HepG2 (cell line): ENCODE measurements at regions not wholly inside any gene's neighbourhood (a gene's known extent, or its start where the extent isn't known, plus 50 kb on each side); places are given as distances from the start of the nearest gene placed in this dataset.

Experiments used
- ATAC-seq: fragments of 200-7000 bp; cut with Tn5 transposase; 3 replicates; pipeline ENCODE4 v1.9.1; 2020; ENCODE audit warnings: mild to moderate bottlenecking, moderate library complexity
- BruUV-seq: library from RNA; stranded (reverse); fragments of 400-500 nt; replicated peaks from 2 replicates; lab custom pipeline; 2021; lab: Mats Ljungman, UMichigan
- CTCF ChIA-PET: fragments of 300-600 bp; formaldehyde crosslinking; extraction: SDS; loops from one replicate; lab custom pipeline; 2021; ENCODE audit warnings: low total read pairs, inconsistent platforms, low intra/inter-chr PET ratio; lab: Yijun Ruan, JAX
- POLR2A ChIA-PET: fragments of 350-600 bp; sonication (Branson Sonifier 250); formaldehyde crosslinking; loops from one replicate; lab custom pipeline; 2020; ENCODE audit warnings: antibody characterized with exemption, inconsistent platforms; lab: Yijun Ruan, JAX
- DNase-seq: peaks from one replicate; pipeline ENCODE4 v3.0.0-alpha.2; 2015; ENCODE audit warnings: low spot score
- FAIRE-seq: peaks from 3 replicates; lab custom pipeline; 2011; peaks lifted over from hg19 to GRCh38; lab: Jason Lieb, UNC
- H2AFZ ChIP-seq: one replicate; pipeline ENCODE4 v1.6.1; 2011; ENCODE audit warnings: low read length, inconsistent platforms
- H3K27ac ChIP-seq: fragments of 300-600 bp; 3 replicates; pipeline ENCODE4 v1.8.0; 2011; ENCODE audit warnings: mixed run types, mild to moderate bottlenecking, mixed read lengths, low read length, inconsistent platforms; ENCODE audit not compliant: insufficient read depth; ENCODE audit errors: extremely low read length
- H3K27me3 ChIP-seq, 2 experiments: fragments of 200-600 bp in 1 of 2; 2 replicates in 1 of 2; 3 replicates in 1 of 2; pipeline versions ENCODE4 v1.6.0 to v1.8.0; 2011; ENCODE audit warnings: low read length in 2 of 2, mild to moderate bottlenecking in 2 of 2, moderate library complexity in 2 of 2, inconsistent platforms in 1 of 2; ENCODE audit not compliant: insufficient read depth in 2 of 2, control insufficient read depth in 1 of 2
- H3K36me3 ChIP-seq, 2 experiments: fragments of 200-600 bp in 1 of 2; replicated peaks in 1 of 2; 2 replicates in 1 of 2; 3 replicates in 1 of 2; pipeline versions ENCODE4 v1.5.1 to v1.8.0; 2011; ENCODE audit warnings: low read length in 2 of 2, inconsistent platforms in 1 of 2; ENCODE audit not compliant: insufficient read depth in 2 of 2, control insufficient read depth in 1 of 2
- H3K4me1 ChIP-seq: 2 replicates; pipeline ENCODE4 v1.5.1; 2012; ENCODE audit warnings: low read length, inconsistent platforms; ENCODE audit not compliant: insufficient read depth
- H3K4me2 ChIP-seq: 2 replicates; pipeline ENCODE4 v1.6.0; 2011; ENCODE audit warnings: low read depth, low read length, inconsistent platforms
- H3K4me3 ChIP-seq, 3 experiments: fragments of 200-600 bp in 1 of 3; sonication (generic), shearing (Covaris generic) in 1 of 3; replicated peaks in 1 of 3; 2 replicates each; pipeline ENCODE4 v1.5.1; 2011 to 2016; ENCODE audit warnings: low read length in 3 of 3, inconsistent platforms in 2 of 3, low read depth in 2 of 3, mild to moderate bottlenecking in 2 of 3, control low read depth in 1 of 3, mixed read lengths in 1 of 3; ENCODE audit not compliant: insufficient read depth in 1 of 3
- H3K79me2 ChIP-seq: one replicate; pipeline ENCODE4 v1.6.1; 2011; ENCODE audit warnings: low read length, inconsistent platforms; ENCODE audit not compliant: insufficient read depth
- H3K9ac ChIP-seq: 2 replicates; pipeline ENCODE4 v1.6.0; 2011; ENCODE audit warnings: mild to moderate bottlenecking, low read depth, low read length, inconsistent platforms; ENCODE audit not compliant: insufficient read depth
- H3K9me3 ChIP-seq: 2 replicates; pipeline ENCODE4 v1.5.1; 2012; ENCODE audit warnings: mild to moderate bottlenecking, low read length
- H4K20me1 ChIP-seq: 2 replicates; pipeline ENCODE4 v1.6.0; 2011; ENCODE audit warnings: inconsistent platforms, mild to moderate bottlenecking, low read length, moderate library complexity; ENCODE audit not compliant: insufficient read depth
- ARNT2 ChIP-seq: sonication (generic); formaldehyde crosslinking; IDR thresholded peaks from 2 replicates; pipeline ENCODE4 v1.8.0; 2022; ENCODE audit warnings: mild to moderate bottlenecking, low read depth, missing genetic modification reagents, moderate library complexity
- GABPA ChIP-seq, 2 experiments: IDR thresholded peaks; 2 replicates each; pipeline ENCODE4 v1.6.1; 2011 to 2016; ENCODE audit warnings: low read depth in 2 of 2, low read length in 1 of 2, missing biosample characterization in 1 of 2, missing genetic modification characterization in 1 of 2
- HNF4A ChIP-seq: sonication (generic); formaldehyde crosslinking; IDR thresholded peaks from 2 replicates; pipeline ENCODE4 v1.4.0; 2020; ENCODE audit warnings: missing genetic modification reagents
- JARID2 ChIP-seq: sonication (generic); formaldehyde crosslinking; IDR thresholded peaks from 2 replicates; pipeline ENCODE4 v1.8.1; 2023; ENCODE audit warnings: missing genetic modification reagents, inconsistent platforms; ENCODE audit not compliant: insufficient replicate concordance
- KDM5A ChIP-seq: fragments of 200-600 bp; sonication (generic); IDR thresholded peaks from 2 replicates; pipeline ENCODE4 v1.7.0; 2018; ENCODE audit warnings: antibody characterized with exemption, mild to moderate bottlenecking, low read length, borderline replicate concordance
- LBX2 ChIP-seq: sonication (generic); formaldehyde crosslinking; IDR thresholded peaks from 2 replicates; pipeline ENCODE4 v1.5.0; 2020; ENCODE audit warnings: missing genetic modification reagents, mild to moderate bottlenecking, borderline replicate concordance
- MED13 ChIP-seq: sonication (generic); formaldehyde crosslinking; IDR thresholded peaks from 2 replicates; pipeline ENCODE4 v1.5.0; 2020; ENCODE audit warnings: missing genetic modification reagents
- MIXL1 ChIP-seq: IDR thresholded peaks from 2 replicates; pipeline ENCODE4 v1.6.1; 2016
- MLLT10 ChIP-seq: sonication (generic); formaldehyde crosslinking; IDR thresholded peaks from 2 replicates; pipeline ENCODE4 v1.4.0; 2020; ENCODE audit warnings: missing genetic modification reagents
- NR3C1 ChIP-seq: sonication (generic); formaldehyde crosslinking; IDR thresholded peaks from 2 replicates; pipeline ENCODE4 v1.4.0; 2020; ENCODE audit warnings: missing genetic modification reagents
- PCBP1 ChIP-seq: fragments of 200-400 bp; formaldehyde crosslinking; IDR thresholded peaks from 2 replicates; pipeline ENCODE4 v1.6.1; 2017; ENCODE audit warnings: mild to moderate bottlenecking, low read depth, low read length, borderline replicate concordance
- RXRA ChIP-seq: sonication (generic); formaldehyde crosslinking; IDR thresholded peaks from 2 replicates; pipeline ENCODE4 v1.5.1; 2020; ENCODE audit warnings: missing genetic modification reagents
- SMAD9 ChIP-seq: sonication (generic); formaldehyde crosslinking; IDR thresholded peaks from 2 replicates; pipeline ENCODE4 v1.5.1; 2020; ENCODE audit warnings: mild to moderate bottlenecking, missing genetic modification reagents
- ZNF562 ChIP-seq: sonication (generic); formaldehyde crosslinking; IDR thresholded peaks from 2 replicates; pipeline ENCODE4 v1.8.0; 2022; ENCODE audit warnings: missing genetic modification reagents, borderline replicate concordance
- ZNF577 ChIP-seq: sonication (generic); formaldehyde crosslinking; IDR thresholded peaks from 2 replicates; pipeline ENCODE4 v1.4.0; 2020; ENCODE audit warnings: mild to moderate bottlenecking, low read depth, missing genetic modification reagents, borderline replicate concordance
- WGBS: methylation state at CpG from one replicate; pipeline ENCODE4 v1.1.6; 2017; ENCODE audit warnings: low lambda C conversion rate; 5-methylcytosine and 5-hydroxymethylcytosine counted together
- in situ Hi-C: cut with HindIII; loops from 2 replicates; pipeline ENCODE4 v1.10.0; 2017; ENCODE audit warnings: low pct_unique_long_range_greater_than_20kb; ENCODE audit not compliant: extremely low pct_ligation_motif_present
- intact Hi-C: fragments of 100-400 bp; cut with micrococcal nuclease; formaldehyde crosslinking; loops from one replicate; pipeline ENCODE4 v1.10.0; 2022; ENCODE audit not compliant: unreplicated experiment
- TF ChIP-seq, protein P1 (sequence below): sonication (generic); formaldehyde crosslinking; IDR thresholded peaks from 2 replicates; pipeline ENCODE4 v1.4.0; 2020; ENCODE audit warnings: mild to moderate bottlenecking, missing genetic modification reagents

- no peak for ATAC-seq
- H3K27me3 ChIP-seq = no peaks in the 10 kb centered on the region
- H3K4me2 ChIP-seq = no peak overlapping the region
- ChIA-PET POLR2A (no interaction called here), CTCF (no interaction called here)
- no peak overlapping the region for H3K4me3 ChIP-seq
- FAIRE-seq = no peak
- H3K27ac ChIP-seq = no peak overlapping the region
- no peaks in the 10 kb centered on the region for H3K9me3 ChIP-seq
- no TSS peak for BruUV-seq
- no peak overlapping the region for H3K9ac ChIP-seq
- intact Hi-C loops (loop anchor here (5.0 kb wide), 1 partner anchor 304 kb away; no protein-coding TSS in a partner anchor), in situ Hi-C loops (no loop called here)
- 91% methylated on average over 11 of the region's 11 CpGs for WGBS
- TF ChIP-seq MIXL1 (CRISPR knock-in tag) (no peak), PCBP1 (no peak), MED13 (CRISPR knock-in tag) (no peak), SMAD9 (no peak), LBX2 (CRISPR knock-in tag) (no peak), JARID2 (CRISPR knock-in tag) (no peak), ZNF562 (CRISPR knock-in tag) (no peak), GABPA (IDR thresholded peaks at IDR 0.05; ENCODE audit: low read depth, low read length) (no peak), GABPA (CRISPR knock-in tag; IDR thresholded peaks at IDR 0.05; ENCODE audit: low read depth) (no peak), KDM5A (no peak), ARNT2 (no peak), ZNF577 (no peak), NR3C1 (CRISPR knock-in tag) (no peak), HNF4A (CRISPR knock-in tag) (no peak), RXRA (CRISPR knock-in tag) (no peak), MLLT10 (CRISPR knock-in tag) (no peak)
- TF ChIP-seq, protein P1, sequence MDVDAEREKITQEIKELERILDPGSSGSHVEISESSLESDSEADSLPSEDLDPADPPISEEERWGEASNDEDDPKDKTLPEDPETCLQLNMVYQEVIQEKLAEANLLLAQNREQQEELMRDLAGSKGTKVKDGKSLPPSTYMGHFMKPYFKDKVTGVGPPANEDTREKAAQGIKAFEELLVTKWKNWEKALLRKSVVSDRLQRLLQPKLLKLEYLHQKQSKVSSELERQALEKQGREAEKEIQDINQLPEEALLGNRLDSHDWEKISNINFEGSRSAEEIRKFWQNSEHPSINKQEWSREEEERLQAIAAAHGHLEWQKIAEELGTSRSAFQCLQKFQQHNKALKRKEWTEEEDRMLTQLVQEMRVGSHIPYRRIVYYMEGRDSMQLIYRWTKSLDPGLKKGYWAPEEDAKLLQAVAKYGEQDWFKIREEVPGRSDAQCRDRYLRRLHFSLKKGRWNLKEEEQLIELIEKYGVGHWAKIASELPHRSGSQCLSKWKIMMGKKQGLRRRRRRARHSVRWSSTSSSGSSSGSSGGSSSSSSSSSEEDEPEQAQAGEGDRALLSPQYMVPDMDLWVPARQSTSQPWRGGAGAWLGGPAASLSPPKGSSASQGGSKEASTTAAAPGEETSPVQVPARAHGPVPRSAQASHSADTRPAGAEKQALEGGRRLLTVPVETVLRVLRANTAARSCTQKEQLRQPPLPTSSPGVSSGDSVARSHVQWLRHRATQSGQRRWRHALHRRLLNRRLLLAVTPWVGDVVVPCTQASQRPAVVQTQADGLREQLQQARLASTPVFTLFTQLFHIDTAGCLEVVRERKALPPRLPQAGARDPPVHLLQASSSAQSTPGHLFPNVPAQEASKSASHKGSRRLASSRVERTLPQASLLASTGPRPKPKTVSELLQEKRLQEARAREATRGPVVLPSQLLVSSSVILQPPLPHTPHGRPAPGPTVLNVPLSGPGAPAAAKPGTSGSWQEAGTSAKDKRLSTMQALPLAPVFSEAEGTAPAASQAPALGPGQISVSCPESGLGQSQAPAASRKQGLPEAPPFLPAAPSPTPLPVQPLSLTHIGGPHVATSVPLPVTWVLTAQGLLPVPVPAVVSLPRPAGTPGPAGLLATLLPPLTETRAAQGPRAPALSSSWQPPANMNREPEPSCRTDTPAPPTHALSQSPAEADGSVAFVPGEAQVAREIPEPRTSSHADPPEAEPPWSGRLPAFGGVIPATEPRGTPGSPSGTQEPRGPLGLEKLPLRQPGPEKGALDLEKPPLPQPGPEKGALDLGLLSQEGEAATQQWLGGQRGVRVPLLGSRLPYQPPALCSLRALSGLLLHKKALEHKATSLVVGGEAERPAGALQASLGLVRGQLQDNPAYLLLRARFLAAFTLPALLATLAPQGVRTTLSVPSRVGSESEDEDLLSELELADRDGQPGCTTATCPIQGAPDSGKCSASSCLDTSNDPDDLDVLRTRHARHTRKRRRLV (CRISPR knock-in tag) = no peak
- H4K20me1 ChIP-seq = no peaks in the 10 kb centered on the region
- H3K36me3 ChIP-seq = no peaks in the 10 kb centered on the region
- H2AFZ ChIP-seq = no peak overlapping the region
- no peaks in the 10 kb centered on the region for H3K79me2 ChIP-seq
- DNase-seq = no peak
- peaks cover 48% of the 10 kb centered on the region for H3K4me1 ChIP-seq
Observed at GRCh38 chr5:93191035-93191817, 389.8 kb downstream of the NR2F1-AS1 start.
